ENCODE measurements at regions not wholly inside any gene's neighbourhood (a gene's known extent, or its start where the extent isn't known, plus 50 kb on each side); places are given as distances from the start of the nearest gene placed in this dataset.

GRCh38 chr2:380772-381171, 92.9 kb upstream of the ALKAL2 start:
- ATAC-seq (replicated peaks in 6 of 8), result no peak
- in situ Hi-C loops (cut with MboI; ENCODE audit: low pct_unique_long_range_greater_than_20kb in 2 of 9, low sequenced_read_pairs in 9 of 9, unreplicated experiment in 9 of 9), result no loop called here
- no peak overlapping the region for H3K27ac ChIP-seq
- H3K4me1 ChIP-seq (replicated peaks in 1 of 2), result peaks cover 11 to 17% of the 10 kb centered on the region in 2 donors
- WGBS, 10 experiments, result 0 to 94% (median 82%) methylated on average over 1 to 7 of the region's 7 CpGs; no CpG with 5 or more reads in 2 of the 10 experiments
- no peak overlapping the region for H3K4me3 ChIP-seq

- H3K4me1 ChIP-seq (replicated peaks in 1 of 2), result peaks cover 10 to 13% of the 10 kb centered on the region in 2 donors
- no peak for ATAC-seq (replicated peaks in 6 of 8)
- WGBS, 10 experiments, result 0 to 100% (median 100%) methylated on average over 1 to 2 of the region's 2 CpGs; no CpG with 5 or more reads in 2 of the 10 experiments
These were observed 92.3 kb upstream of the ALKAL2 start for GRCh38 chr2:380221-380620.

GRCh38 chr2:379778-380177, 91.9 kb upstream of the ALKAL2 start:
- Histone ChIP-seq H3K27ac (no peak overlapping the region), H3K4me3 (no peak overlapping the region), H3K4me1 (replicated peaks in 1 of 2) (peaks cover 10 to 13% of the 10 kb centered on the region in 2 donors)
- 47 to 100% (median 91%) methylated on average over 1 to 7 of the region's 7 CpGs; no CpG with 5 or more reads in 2 of the 10 experiments for WGBS, 10 experiments
- no peak for ATAC-seq (replicated peaks in 6 of 8)
- in situ Hi-C loops (cut with MboI; ENCODE audit: low pct_unique_long_range_greater_than_20kb in 2 of 9, low sequenced_read_pairs in 9 of 9, unreplicated experiment in 9 of 9), result no loop called here

More at GRCh38 chr2:380221-380620, 92.3 kb upstream of the ALKAL2 start:
- no peak overlapping the region for H3K27ac ChIP-seq
- no peak overlapping the region for H3K4me3 ChIP-seq
- in situ Hi-C loops (cut with MboI; ENCODE audit: low pct_unique_long_range_greater_than_20kb in 2 of 9, low sequenced_read_pairs in 9 of 9, unreplicated experiment in 9 of 9), result no loop called here

- in situ Hi-C loops (cut with MboI; ENCODE audit: low pct_unique_long_range_greater_than_20kb in 2 of 9, low sequenced_read_pairs in 9 of 9, unreplicated experiment in 9 of 9), result no loop called here
- H3K27ac ChIP-seq, result no peak overlapping the region
- H3K4me3 ChIP-seq, result no peak overlapping the region
- ATAC-seq (replicated peaks in 6 of 8), result no peak
- H3K4me1 ChIP-seq (replicated peaks in 1 of 2), result peaks cover 3 to 7% of the 10 kb centered on the region in 2 donors
These were observed 90.5 kb upstream of the ALKAL2 start for GRCh38 chr2:378364-378763.

- H3K4me3 ChIP-seq, result no peak overlapping the region
- WGBS, 10 experiments, result 0 to 100% (median 64%) methylated on average over 1 to 2 of the region's 2 CpGs
- no peak overlapping the region for H3K27ac ChIP-seq
- in situ Hi-C loops (cut with MboI; ENCODE audit: low pct_unique_long_range_greater_than_20kb in 2 of 9, low sequenced_read_pairs in 9 of 9, unreplicated experiment in 9 of 9), result no loop called here
- ATAC-seq (replicated peaks in 6 of 8), result no peak
- peaks cover 0 to 3% of the 10 kb centered on the region in 2 donors for H3K4me1 ChIP-seq (replicated peaks in 1 of 2)
These were observed 89.5 kb upstream of the ALKAL2 start for GRCh38 chr2:377414-377813.

GRCh38 chr2:375956-376307, 88.0 kb upstream of the ALKAL2 start:
- ATAC-seq (replicated peaks in 6 of 8), result no peak
- Histone ChIP-seq H3K4me3 (no peak overlapping the region), H3K4me1 (replicated peaks in 1 of 2) (no peaks in the 10 kb centered on the region), H3K27ac (no peak overlapping the region)
- WGBS, 10 experiments, result 0 to 100% (median 43%) methylated on average over 1 to 3 of the region's 3 CpGs; no CpG with 5 or more reads in 1 of the 10 experiments
- in situ Hi-C loops (cut with MboI; ENCODE audit: low pct_unique_long_range_greater_than_20kb in 2 of 9, low sequenced_read_pairs in 9 of 9, unreplicated experiment in 9 of 9), result no loop called here

GRCh38 chr2:375270-375955, 87.5 kb upstream of the ALKAL2 start:
- 0 to 100% (median 80%) methylated on average over 1 to 9 of the region's 9 CpGs for WGBS, 10 experiments
- no peak overlapping the region for H3K27ac ChIP-seq
- no peaks in the 10 kb centered on the region for H3K4me1 ChIP-seq (replicated peaks in 1 of 2)
- in situ Hi-C loops (cut with MboI; ENCODE audit: low pct_unique_long_range_greater_than_20kb in 2 of 9, low sequenced_read_pairs in 9 of 9, unreplicated experiment in 9 of 9), result no loop called here
- ATAC-seq (replicated peaks in 6 of 8), result no peak
- no peak overlapping the region for H3K4me3 ChIP-seq

GRCh38 chr2:368386-368785, 80.5 kb upstream of the ALKAL2 start:
- peaks cover 0 to 10% of the 10 kb centered on the region in 2 donors for H3K4me1 ChIP-seq (replicated peaks in 1 of 2)
- H3K27ac ChIP-seq, result no peak overlapping the region
- ATAC-seq (replicated peaks in 6 of 8), result no peak
- no peak overlapping the region for H3K4me3 ChIP-seq
- in situ Hi-C loops (cut with MboI; ENCODE audit: low pct_unique_long_range_greater_than_20kb in 2 of 9, low sequenced_read_pairs in 9 of 9, unreplicated experiment in 9 of 9), result no loop called here
- WGBS, 10 experiments, result 0 to 92% (median 87%) methylated on average over 2 to 5 of the region's 5 CpGs

- Histone ChIP-seq H3K4me3 (no peak overlapping the region), H3K27ac (no peak overlapping the region), H3K4me1 (replicated peaks in 1 of 2) (peaks cover 0 to 10% of the 10 kb centered on the region in 2 donors)
- no peak for ATAC-seq (replicated peaks in 6 of 8)
- WGBS, 10 experiments, result 0 to 96% (median 62%) methylated on average over 1 to 6 of the region's 6 CpGs; no CpG with 5 or more reads in 4 of the 10 experiments
- in situ Hi-C loops (cut with MboI; ENCODE audit: low pct_unique_long_range_greater_than_20kb in 2 of 9, low sequenced_read_pairs in 9 of 9, unreplicated experiment in 9 of 9), result no loop called here
These were observed 79.4 kb upstream of the ALKAL2 start for GRCh38 chr2:367246-367645.

- Histone ChIP-seq H3K27ac (no peak overlapping the region), H3K4me3 (no peak overlapping the region), H3K4me1 (replicated peaks in 1 of 2) (peaks cover 0 to 10% of the 10 kb centered on the region in 2 donors)
- 0 to 96% (median 30%) methylated on average over 1 to 10 of the region's 11 CpGs; no CpG with 5 or more reads in 3 of the 10 experiments for WGBS, 10 experiments
- ATAC-seq (replicated peaks in 6 of 8), result no peak
- in situ Hi-C loops (cut with MboI; ENCODE audit: low pct_unique_long_range_greater_than_20kb in 2 of 9, low sequenced_read_pairs in 9 of 9, unreplicated experiment in 9 of 9), result no loop called here
These were observed 78.8 kb upstream of the ALKAL2 start for GRCh38 chr2:366706-367105.

GRCh38 chr2:365367-366275, 77.7 kb upstream of the ALKAL2 start:
- Histone ChIP-seq H3K27ac (no peak overlapping the region), H3K4me1 (replicated peaks in 1 of 2) (peaks cover 0 to 10% of the 10 kb centered on the region in 2 donors), H3K4me3 (no peak overlapping the region)
- no peak for ATAC-seq (replicated peaks in 6 of 8)
- in situ Hi-C loops (cut with MboI; ENCODE audit: low pct_unique_long_range_greater_than_20kb in 2 of 9, low sequenced_read_pairs in 9 of 9, unreplicated experiment in 9 of 9), result no loop called here
- WGBS, 10 experiments, result 47 to 96% (median 52%) methylated on average over 2 to 17 of the region's 28 CpGs; no CpG with 5 or more reads in 3 of the 10 experiments

GRCh38 chr2:363824-364470, 76.1 kb upstream of the ALKAL2 start:
- in situ Hi-C loops (cut with MboI; ENCODE audit: low pct_unique_long_range_greater_than_20kb in 2 of 9, low sequenced_read_pairs in 9 of 9, unreplicated experiment in 9 of 9), result no loop called here
- Histone ChIP-seq H3K4me1 (replicated peaks in 1 of 2) (peaks cover 2 to 11% of the 10 kb centered on the region in 2 donors), H3K27ac (no peak overlapping the region), H3K4me3 (no peak overlapping the region)
- no peak for ATAC-seq (replicated peaks in 6 of 8)
- 20 to 95% (median 88%) methylated on average over 2 to 21 of the region's 24 CpGs for WGBS, 10 experiments

- Histone ChIP-seq H3K4me1 (replicated peaks in 1 of 2) (peaks cover 12 to 16% of the 10 kb centered on the region in 2 donors), H3K27ac (no peak overlapping the region), H3K4me3 (no peak overlapping the region)
- WGBS, 10 experiments, result 68 to 100% (median 81%) methylated on average over 3 to 5 of the region's 5 CpGs; no CpG with 5 or more reads in 1 of the 10 experiments
- no peak for ATAC-seq (replicated peaks in 6 of 8)
- in situ Hi-C loops (cut with MboI; ENCODE audit: low pct_unique_long_range_greater_than_20kb in 2 of 9, low sequenced_read_pairs in 9 of 9, unreplicated experiment in 9 of 9), result no loop called here
These were observed 75.0 kb upstream of the ALKAL2 start for GRCh38 chr2:362924-363323.
